Activated CD8-positive, alpha-beta memory T cell treated with anti-CD3 and anti-CD28 coated beads for 24 hours (primary cell): ENCODE measurements at regions not wholly inside any gene's neighbourhood (a gene's known extent, or its start where the extent isn't known, plus 50 kb on each side); places are given as distances from the start of the nearest gene placed in this dataset.

Experiments used
- DNase-seq: peaks from one replicate; pipeline ENCODE4 v3.0.0-alpha.2; 2020

DNA sequence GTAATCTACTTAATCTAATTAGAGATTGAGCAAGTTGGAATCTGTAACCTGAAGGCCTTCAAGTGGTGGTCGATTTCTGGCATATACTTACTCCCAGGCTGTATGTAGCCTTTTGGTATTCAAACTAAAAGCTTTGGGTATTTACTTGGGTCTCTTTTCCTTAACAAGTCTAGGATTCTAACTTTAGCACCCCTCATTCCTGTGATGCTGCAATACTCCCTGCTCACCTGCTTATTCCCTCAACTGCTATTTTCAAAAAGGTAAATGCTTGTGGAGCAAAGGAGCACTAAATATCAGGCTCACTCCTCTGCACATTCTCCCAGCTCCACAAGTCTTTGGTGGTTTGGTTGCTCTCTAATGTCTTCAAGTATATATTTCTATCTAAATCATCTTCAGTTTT, 68.0 kb upstream of the CYYR1 start:
- no peak for DNase-seq

DNA sequence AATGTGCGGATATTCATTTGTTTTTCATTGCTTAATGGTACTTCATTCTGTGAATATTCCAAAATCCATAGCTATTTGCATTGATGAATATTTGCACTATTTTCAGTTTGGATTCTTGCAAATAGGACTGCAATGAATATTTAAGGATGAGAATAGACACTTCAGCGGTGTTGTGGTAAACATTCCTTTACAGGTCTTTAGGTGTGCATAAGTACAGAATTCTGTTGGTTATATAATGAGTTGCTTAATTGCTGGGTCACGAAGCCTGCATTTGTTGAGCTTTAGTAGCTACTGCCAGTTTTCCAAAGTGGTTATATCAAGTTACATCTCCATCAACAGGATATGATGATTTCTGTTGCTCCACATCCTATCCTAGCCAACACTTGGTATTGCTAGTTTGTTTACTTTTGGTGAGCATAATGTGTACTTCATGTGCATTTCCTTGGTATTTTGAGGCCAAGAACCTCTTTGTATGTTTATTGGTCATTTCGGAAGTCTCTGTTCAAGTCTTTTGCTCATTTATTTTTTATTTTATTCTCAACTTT, 64.2 kb upstream of the CYYR1 start:
- no peak for DNase-seq

DNA sequence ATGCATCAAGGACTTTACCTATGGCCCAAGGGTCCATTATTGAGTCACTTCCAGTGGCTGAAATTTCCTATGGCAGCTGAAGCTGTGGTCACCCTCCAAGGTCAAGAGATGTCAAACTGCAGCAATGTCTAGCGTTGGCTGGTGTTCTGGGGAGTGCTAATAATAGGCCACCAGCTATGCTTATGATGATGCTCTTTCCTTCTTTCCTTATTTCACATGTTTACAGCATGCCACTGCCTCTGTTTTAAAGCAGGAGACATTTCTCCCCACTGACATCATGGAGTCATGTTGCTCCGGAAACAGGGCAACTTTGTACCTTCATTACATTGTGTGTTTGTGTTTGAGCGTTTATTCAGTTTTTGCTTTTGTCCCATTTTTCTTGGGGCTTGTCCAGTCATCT, 62.6 kb upstream of the CYYR1 start:
- DNase-seq: no peak

DNA sequence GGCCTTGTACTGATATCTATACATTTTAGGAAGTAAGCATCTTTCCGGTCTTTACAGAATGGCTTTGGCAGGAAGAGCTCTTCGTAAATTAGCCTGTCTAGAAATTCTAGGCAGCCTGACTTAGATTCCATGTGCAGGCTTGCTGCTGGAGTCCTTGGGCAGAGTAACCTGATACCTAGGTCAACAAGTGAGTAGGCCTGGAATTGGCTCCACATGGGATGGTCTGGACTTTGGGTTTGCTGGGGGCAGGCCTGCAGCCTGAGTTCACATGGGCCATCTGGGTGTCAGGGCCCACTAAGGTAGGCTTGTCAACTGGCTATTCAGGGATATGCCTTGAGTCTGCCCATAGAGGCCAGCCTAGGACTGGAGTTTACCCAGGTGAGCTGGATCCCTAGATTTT, 59.6 kb upstream of the CYYR1 start:
- no peak for DNase-seq

DNA sequence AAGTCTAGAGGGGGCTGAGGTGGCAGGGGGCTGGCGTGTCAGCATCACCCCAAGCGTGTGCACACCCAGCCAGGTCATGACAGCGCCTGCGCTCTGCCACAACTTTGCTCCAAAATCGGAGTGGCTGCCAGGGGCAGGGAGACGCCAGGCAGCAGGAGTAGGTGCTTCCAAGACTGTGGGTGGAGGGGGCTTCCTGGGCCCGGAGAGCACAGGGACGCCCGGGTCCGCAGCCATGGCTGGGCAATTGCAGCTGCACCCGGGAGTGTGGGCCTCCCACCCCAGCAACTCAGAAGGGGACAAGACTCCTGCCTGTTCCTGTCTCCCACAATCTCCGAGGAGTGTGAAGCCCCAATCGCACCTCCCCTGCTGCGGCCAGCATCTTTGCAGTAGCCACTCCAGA, 53.1 kb upstream of the CYYR1 start:
- DNase-seq: no peak

DNA sequence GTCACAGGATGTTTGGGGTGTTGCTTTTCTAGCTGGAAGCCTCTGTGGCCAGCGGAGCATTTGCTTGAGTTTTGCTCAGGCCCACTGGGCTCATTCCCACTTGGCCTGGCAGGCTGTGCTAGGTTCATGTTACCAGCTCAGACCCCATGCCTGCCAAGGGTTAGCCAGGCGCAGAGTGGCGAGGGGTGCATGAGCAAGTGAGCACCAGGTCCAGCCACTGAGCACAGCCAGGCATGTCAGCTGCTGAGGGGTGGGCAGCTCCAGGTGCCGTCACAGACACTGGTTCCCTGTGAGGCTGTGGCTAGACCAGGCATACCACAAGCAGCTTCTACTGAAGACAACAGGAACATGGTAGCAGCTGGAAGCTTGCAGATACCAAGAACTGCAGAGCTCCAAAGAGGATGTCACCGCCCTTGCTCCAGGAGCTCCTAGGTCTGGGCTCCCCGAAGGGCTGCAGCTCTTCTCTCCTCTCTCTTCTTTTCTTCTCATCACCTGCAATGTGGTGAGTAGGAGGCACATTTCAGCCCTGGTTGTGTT, 52.0 kb upstream of the CYYR1 start:
- DNase-seq: no peak
